ENCODE measurements at regions not wholly inside any gene's neighbourhood (a gene's known extent, or its start where the extent isn't known, plus 50 kb on each side); places are given as distances from the start of the nearest gene placed in this dataset.
"Not testable (repeated sequence)": the region's sequence is repeated elsewhere in the genome, so short reads cannot be mapped to it uniquely, and the experiment has no call there.

DNA sequence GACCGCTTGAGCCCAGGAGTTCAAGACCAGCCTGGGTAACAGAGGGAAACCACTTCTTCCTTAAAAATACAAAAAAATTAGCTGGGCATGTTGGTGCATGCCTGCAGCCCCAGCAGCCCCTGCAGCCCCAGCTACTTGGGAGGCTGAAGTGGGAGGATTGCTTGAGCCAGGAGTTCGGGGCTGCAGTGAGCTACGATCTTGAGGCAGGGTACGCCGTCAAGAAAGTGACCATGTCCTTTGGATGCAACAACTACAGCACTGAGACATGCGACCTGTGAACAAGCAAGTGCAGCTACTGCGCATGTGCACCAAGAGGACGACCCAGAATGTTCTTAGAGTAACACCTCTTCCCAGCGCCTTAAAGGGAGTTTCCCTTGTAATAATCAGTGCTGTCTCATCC, 66.6 kb upstream of the ZNF479 start:
- Histone ChIP-seq H3K27ac (ENCODE audit: low read length) (no peak overlapping the region), H3K27me3 (ENCODE audit: control insufficient read depth, insufficient read depth, low read length) (no peaks in the 10 kb centered on the region), H3K4me1 (ENCODE audit: control insufficient read depth, low read depth, low read length) (no peaks in the 10 kb centered on the region), H3K9me3 (ENCODE audit: control insufficient read depth, low read depth, low read length) (peaks cover 28% of the 10 kb centered on the region), H3K9ac (ENCODE audit: low read length) (no peak overlapping the region), H3K4me3 (ENCODE audit: low read length) (no peak overlapping the region), H3K36me3 (ENCODE audit: control insufficient read depth, low read depth, low read length) (no peaks in the 10 kb centered on the region)

DNA sequence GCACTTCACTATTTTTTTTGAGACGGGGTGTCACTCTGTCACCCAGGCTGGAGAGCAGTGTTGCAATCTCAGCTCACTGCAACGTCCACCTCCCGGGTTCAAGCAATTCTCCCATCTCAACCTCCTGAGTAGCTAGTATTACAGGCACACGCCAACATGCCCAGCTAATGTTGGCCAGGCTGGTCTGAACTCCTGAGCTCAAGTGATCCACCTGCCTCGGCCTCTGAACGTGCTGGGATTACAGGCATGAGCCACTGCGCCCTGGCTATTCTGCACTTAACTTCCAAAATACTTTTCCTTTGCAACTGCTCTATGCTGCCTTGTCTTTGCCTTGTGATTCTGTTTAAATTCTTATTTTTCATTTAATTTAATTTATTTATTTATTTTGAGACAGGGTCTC, 67.0 kb upstream of the ZNF479 start:
- no peaks in the 10 kb centered on the region for H3K4me1 ChIP-seq (ENCODE audit: control insufficient read depth, low read depth, low read length)
- H3K27ac ChIP-seq (ENCODE audit: low read length), result no peak overlapping the region
- no peak overlapping the region for H3K4me3 ChIP-seq (ENCODE audit: low read length)

GRCh38 chr7:57201021-57201894, 69.0 kb upstream of the ZNF479 start:
- peaks cover 33% of the 10 kb centered on the region for H3K9me3 ChIP-seq (ENCODE audit: control insufficient read depth, low read depth, low read length)

More for the DNA sequence above, 67.0 kb upstream of the ZNF479 start:
- H3K27me3 ChIP-seq (ENCODE audit: control insufficient read depth, insufficient read depth, low read length), result no peaks in the 10 kb centered on the region
- peaks cover 28% of the 10 kb centered on the region for H3K9me3 ChIP-seq (ENCODE audit: control insufficient read depth, low read depth, low read length)
- H3K36me3 ChIP-seq (ENCODE audit: control insufficient read depth, low read depth, low read length), result no peaks in the 10 kb centered on the region
- H3K9ac ChIP-seq (ENCODE audit: low read length), result no peak overlapping the region

DNA sequence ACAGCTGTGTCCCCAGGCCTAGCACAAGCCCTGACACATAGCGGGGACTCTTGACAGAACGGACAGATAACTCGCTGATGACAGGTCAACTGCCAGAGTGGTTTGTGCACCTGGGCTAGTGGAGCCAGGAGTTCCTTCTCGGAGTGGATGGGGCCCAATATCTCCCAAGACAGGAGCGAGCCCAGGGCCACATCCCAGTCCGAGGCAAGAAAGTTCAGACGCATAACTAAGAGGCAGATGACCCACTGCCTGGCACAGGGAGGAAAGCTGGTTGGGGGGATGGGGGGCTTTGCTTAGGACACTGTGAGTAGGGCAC, 69.6 kb upstream of the ZNF479 start:
- H3K4me3 ChIP-seq (ENCODE audit: low read length), result no peak overlapping the region
- H3K36me3 ChIP-seq (ENCODE audit: control insufficient read depth, low read depth, low read length), result no peaks in the 10 kb centered on the region
- no peak overlapping the region for H3K9ac ChIP-seq (ENCODE audit: low read length)
- no peaks in the 10 kb centered on the region for H3K4me1 ChIP-seq (ENCODE audit: control insufficient read depth, low read depth, low read length)
- H3K9me3 ChIP-seq (ENCODE audit: control insufficient read depth, low read depth, low read length), result peaks cover 35% of the 10 kb centered on the region
- H3K27me3 ChIP-seq (ENCODE audit: control insufficient read depth, insufficient read depth, low read length), result no peaks in the 10 kb centered on the region
- no peak overlapping the region for H3K27ac ChIP-seq (ENCODE audit: low read length)

More at GRCh38 chr7:57201021-57201894, 69.0 kb upstream of the ZNF479 start:
- no peak overlapping the region for H3K9ac ChIP-seq (ENCODE audit: low read length)
- H3K4me3 ChIP-seq (ENCODE audit: low read length), result no peak overlapping the region
- no peaks in the 10 kb centered on the region for H3K36me3 ChIP-seq (ENCODE audit: control insufficient read depth, low read depth, low read length)
- H3K27me3 ChIP-seq (ENCODE audit: control insufficient read depth, insufficient read depth, low read length), result no peaks in the 10 kb centered on the region
- no peak overlapping the region for H3K27ac ChIP-seq (ENCODE audit: low read length)
- H3K4me1 ChIP-seq (ENCODE audit: control insufficient read depth, low read depth, low read length), result no peaks in the 10 kb centered on the region

DNA sequence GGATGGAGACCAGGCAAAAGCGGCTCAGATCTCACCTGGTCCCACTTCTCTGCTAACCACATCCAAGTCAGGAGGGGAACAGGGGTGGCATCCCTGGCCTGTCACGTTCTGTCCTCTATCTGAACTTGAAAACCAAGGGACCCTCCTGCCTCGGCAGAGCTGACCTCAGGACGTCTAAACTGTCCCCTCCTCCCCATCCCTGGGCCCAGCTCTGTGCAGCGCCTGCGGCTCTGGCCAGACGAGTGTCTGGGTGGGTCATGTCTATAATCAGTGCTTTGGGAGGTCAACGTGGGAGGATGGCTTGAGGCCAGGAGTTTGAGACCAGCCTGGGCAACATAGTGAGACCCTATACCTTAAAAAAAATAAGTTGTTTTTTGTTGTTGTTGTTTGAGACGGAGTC, 70.0 kb upstream of the ZNF479 start:
- peaks cover 35% of the 10 kb centered on the region for H3K9me3 ChIP-seq (ENCODE audit: control insufficient read depth, low read depth, low read length)
- no peaks in the 10 kb centered on the region for H3K4me1 ChIP-seq (ENCODE audit: control insufficient read depth, low read depth, low read length)
- no peak overlapping the region for H3K4me3 ChIP-seq (ENCODE audit: low read length)
- H3K9ac ChIP-seq (ENCODE audit: low read length), result no peak overlapping the region
- H3K36me3 ChIP-seq (ENCODE audit: control insufficient read depth, low read depth, low read length), result no peaks in the 10 kb centered on the region
- no peak overlapping the region for H3K27ac ChIP-seq (ENCODE audit: low read length)
- no peaks in the 10 kb centered on the region for H3K27me3 ChIP-seq (ENCODE audit: control insufficient read depth, insufficient read depth, low read length)

DNA sequence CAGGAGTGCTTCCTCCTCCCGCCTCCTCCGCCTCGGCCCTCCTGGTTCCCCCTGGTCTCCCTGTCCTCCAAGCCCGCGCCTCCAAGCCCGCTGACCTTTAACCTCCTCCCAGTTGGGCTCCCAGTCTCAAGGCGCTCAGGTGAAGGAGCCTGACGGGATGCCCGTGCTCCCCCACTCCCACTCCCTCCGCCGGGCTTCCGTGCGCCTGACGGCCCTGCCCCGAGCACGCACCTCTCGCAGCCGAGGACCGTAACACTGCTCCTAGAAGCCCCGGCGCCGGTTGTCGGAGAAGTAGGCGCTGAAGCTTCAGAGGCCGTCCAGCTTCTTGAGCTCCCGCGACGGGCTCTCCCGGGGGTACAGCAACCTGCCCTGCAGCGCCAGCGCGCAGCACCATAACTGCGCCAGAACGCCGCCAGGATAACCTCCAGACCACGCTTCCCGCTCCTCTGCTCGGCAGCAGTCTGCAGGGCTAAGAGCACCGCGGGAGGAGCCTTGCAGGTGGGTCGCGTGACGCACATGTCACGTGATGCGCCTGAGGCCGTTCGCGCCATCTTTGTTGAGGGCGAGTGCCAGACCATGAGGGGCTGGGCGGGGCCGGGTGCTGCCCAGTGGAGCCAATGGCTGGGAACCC, 71.0 kb upstream of the ZNF479 start:
- H3K27me3 ChIP-seq (ENCODE audit: control insufficient read depth, insufficient read depth, low read length), result no peaks in the 10 kb centered on the region
- no peak overlapping the region for H3K9ac ChIP-seq (ENCODE audit: low read length)
- H3K27ac ChIP-seq (ENCODE audit: low read length), result no peak overlapping the region
- no peaks in the 10 kb centered on the region for H3K4me1 ChIP-seq (ENCODE audit: control insufficient read depth, low read depth, low read length)
- H3K36me3 ChIP-seq (ENCODE audit: control insufficient read depth, low read depth, low read length), result no peaks in the 10 kb centered on the region
- no peak overlapping the region for H3K4me3 ChIP-seq (ENCODE audit: low read length)
- peaks cover 43% of the 10 kb centered on the region for H3K9me3 ChIP-seq (ENCODE audit: control insufficient read depth, low read depth, low read length)

DNA sequence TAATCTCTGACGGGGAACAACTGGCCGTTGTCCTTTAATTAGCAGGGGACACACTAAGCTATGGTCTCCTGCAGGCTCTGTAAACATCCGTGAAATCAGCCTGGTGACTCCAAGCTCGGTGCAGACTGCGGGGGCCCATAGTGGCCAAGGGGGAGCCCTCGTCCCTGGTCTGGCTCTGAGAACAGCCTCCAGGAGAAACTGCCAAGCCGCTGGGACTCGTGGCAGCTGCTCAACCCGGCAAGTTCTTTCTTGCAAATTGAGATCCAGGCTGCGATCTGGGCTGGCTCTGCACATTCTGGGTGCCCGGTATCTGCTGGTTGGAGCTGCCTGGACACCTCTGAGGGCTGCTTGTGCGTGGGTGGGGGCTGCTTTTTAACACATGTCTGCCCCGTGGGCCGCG, 71.6 kb upstream of the ZNF479 start:
- H3K4me3 ChIP-seq (ENCODE audit: low read length); H3K4me1 ChIP-seq (ENCODE audit: control insufficient read depth, low read depth, low read length); H3K27me3 ChIP-seq (ENCODE audit: control insufficient read depth, insufficient read depth, low read length); H3K27ac ChIP-seq (ENCODE audit: low read length); H3K9ac ChIP-seq (ENCODE audit: low read length); H3K36me3 ChIP-seq (ENCODE audit: control insufficient read depth, low read depth, low read length): not testable (repeated sequence)
- H3K9me3 ChIP-seq (ENCODE audit: control insufficient read depth, low read depth, low read length), result peaks cover 49% of the 10 kb centered on the region

GRCh38 chr7:57204411-57204811, 72.2 kb upstream of the ZNF479 start:
- H3K4me1 ChIP-seq (ENCODE audit: control insufficient read depth, low read depth, low read length), result no peaks in the 10 kb centered on the region

GRCh38 chr7:57205000-57205399, 72.8 kb upstream of the ZNF479 start:
- H3K9me3 ChIP-seq (ENCODE audit: control insufficient read depth, low read depth, low read length), result peaks cover 55% of the 10 kb centered on the region
- no peak overlapping the region for H3K27ac ChIP-seq (ENCODE audit: low read length)
- H3K9ac ChIP-seq (ENCODE audit: low read length), result no peak overlapping the region
- no peak overlapping the region for H3K4me3 ChIP-seq (ENCODE audit: low read length)
- no peaks in the 10 kb centered on the region for H3K27me3 ChIP-seq (ENCODE audit: control insufficient read depth, insufficient read depth, low read length)
- H3K36me3 ChIP-seq (ENCODE audit: control insufficient read depth, low read depth, low read length), result no peaks in the 10 kb centered on the region
- no peaks in the 10 kb centered on the region for H3K4me1 ChIP-seq (ENCODE audit: control insufficient read depth, low read depth, low read length)

More at GRCh38 chr7:57204411-57204811, 72.2 kb upstream of the ZNF479 start:
- Histone ChIP-seq H3K9me3 (ENCODE audit: control insufficient read depth, low read depth, low read length) (peaks cover 51% of the 10 kb centered on the region), H3K27ac (ENCODE audit: low read length) (no peak overlapping the region), H3K4me3 (ENCODE audit: low read length) (no peak overlapping the region), H3K36me3 (ENCODE audit: control insufficient read depth, low read depth, low read length) (no peaks in the 10 kb centered on the region), H3K9ac (ENCODE audit: low read length) (no peak overlapping the region), H3K27me3 (ENCODE audit: control insufficient read depth, insufficient read depth, low read length) (no peaks in the 10 kb centered on the region)

DNA sequence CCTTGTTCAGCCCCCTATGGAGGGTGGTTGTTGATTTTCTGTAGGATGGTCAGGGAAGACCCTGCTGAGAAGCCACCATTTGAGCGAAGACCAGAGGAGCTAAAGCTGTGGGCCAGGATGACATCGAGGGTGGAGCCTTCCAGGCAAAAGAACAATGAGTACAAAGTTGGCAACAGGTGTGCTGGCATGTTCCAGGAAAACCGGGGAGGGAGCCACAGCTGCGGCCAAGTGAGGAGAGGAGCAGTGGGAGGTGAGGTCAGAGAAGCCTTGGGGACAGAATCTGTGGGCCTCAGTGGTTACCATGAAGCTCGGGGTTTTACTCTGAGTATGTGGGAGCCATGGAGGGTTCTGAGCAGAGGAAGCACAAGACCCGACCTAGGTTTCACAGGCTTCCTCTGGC, 75.6 kb upstream of the ZNF479 start:
- Histone ChIP-seq H3K9ac (ENCODE audit: low read length) (no peak overlapping the region), H3K4me3 (ENCODE audit: low read length) (no peak overlapping the region), H3K27ac (ENCODE audit: low read length) (no peak overlapping the region), H3K9me3 (ENCODE audit: control insufficient read depth, low read depth, low read length) (peaks cover 57% of the 10 kb centered on the region), H3K27me3 (ENCODE audit: control insufficient read depth, insufficient read depth, low read length) (no peaks in the 10 kb centered on the region), H3K36me3 (ENCODE audit: control insufficient read depth, low read depth, low read length) (no peaks in the 10 kb centered on the region), H3K4me1 (ENCODE audit: control insufficient read depth, low read depth, low read length) (no peaks in the 10 kb centered on the region)

DNA sequence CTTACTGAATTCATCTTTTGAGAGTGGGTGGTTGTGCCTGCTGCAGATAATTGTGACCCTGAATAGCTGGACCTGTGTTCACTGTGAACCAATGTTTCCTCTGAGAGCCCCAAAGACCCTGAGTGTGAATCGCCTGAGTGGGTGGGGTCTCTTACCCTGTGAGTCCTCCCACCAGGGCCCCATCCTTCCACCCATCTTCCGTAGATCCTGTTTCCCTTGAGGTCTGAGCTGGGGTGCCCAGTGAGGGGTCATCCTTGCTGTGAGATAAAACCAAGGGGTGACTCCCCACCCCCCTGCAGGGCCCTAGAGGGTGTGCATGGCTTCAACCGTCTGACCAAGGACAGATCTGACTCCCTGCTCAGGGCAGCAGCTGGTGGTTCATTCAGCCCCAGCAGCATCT, 78.0 kb upstream of the ZNF479 start:
- H3K4me1 ChIP-seq (ENCODE audit: control insufficient read depth, low read depth, low read length), result no peaks in the 10 kb centered on the region
- no peaks in the 10 kb centered on the region for H3K36me3 ChIP-seq (ENCODE audit: control insufficient read depth, low read depth, low read length)
- no peak overlapping the region for H3K9ac ChIP-seq (ENCODE audit: low read length)
- H3K4me3 ChIP-seq (ENCODE audit: low read length), result no peak overlapping the region
- H3K27ac ChIP-seq (ENCODE audit: low read length), result no peak overlapping the region
- no peaks in the 10 kb centered on the region for H3K27me3 ChIP-seq (ENCODE audit: control insufficient read depth, insufficient read depth, low read length)
- peaks cover 64% of the 10 kb centered on the region for H3K9me3 ChIP-seq (ENCODE audit: control insufficient read depth, low read depth, low read length)

DNA sequence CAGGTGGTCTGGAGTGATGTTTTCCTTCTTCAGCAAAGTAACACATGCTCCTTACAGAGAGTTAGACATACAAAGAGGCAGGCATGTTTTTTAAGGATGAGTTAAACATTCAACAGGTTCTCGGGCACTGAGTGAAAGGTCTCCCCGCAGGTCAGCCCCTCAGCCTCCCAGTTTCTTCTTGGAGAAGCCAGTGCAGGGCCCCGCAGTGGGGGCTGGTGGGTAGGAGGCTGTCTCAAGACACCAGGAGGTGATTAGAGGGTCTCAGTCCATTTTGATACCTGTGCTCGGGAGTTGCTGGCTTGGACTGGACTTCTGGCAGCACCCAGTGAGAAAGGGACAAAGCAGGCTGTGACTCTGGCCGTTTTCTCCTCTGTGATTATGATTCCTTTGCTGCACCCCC, 78.6 kb upstream of the ZNF479 start:
- Histone ChIP-seq H3K27ac (ENCODE audit: low read length) (no peak overlapping the region), H3K9me3 (ENCODE audit: control insufficient read depth, low read depth, low read length) (peaks cover 70% of the 10 kb centered on the region), H3K36me3 (ENCODE audit: control insufficient read depth, low read depth, low read length) (no peaks in the 10 kb centered on the region), H3K9ac (ENCODE audit: low read length) (no peak overlapping the region), H3K27me3 (ENCODE audit: control insufficient read depth, insufficient read depth, low read length) (no peaks in the 10 kb centered on the region), H3K4me1 (ENCODE audit: control insufficient read depth, low read depth, low read length) (no peaks in the 10 kb centered on the region), H3K4me3 (ENCODE audit: low read length) (no peak overlapping the region)

Data from iPS-18a (cell line).